D721Med (cell line): ENCODE measurements at regions not wholly inside any gene's neighbourhood (a gene's known extent, or its start where the extent isn't known, plus 50 kb on each side); places are given as distances from the start of the nearest gene placed in this dataset.

Experiments
- DNase-seq: peaks from one replicate; pipeline ENCODE4 v3.0.0; 2011; ENCODE audit warnings: low spot score; ENCODE audit not compliant: insufficient read length
- FAIRE-seq: peaks from 2 replicates; lab custom pipeline; 2011; peaks lifted over from hg19 to GRCh38; lab: Jason Lieb, UNC
- TF ChIP-seq, protein P1 (sequence below): IDR thresholded peaks from 2 replicates; pipeline ENCODE4 v1.5.1; 2012; ENCODE audit warnings: mild to moderate bottlenecking, control low read depth; ENCODE audit not compliant: insufficient read depth; ENCODE audit errors: missing control alignments

DNA sequence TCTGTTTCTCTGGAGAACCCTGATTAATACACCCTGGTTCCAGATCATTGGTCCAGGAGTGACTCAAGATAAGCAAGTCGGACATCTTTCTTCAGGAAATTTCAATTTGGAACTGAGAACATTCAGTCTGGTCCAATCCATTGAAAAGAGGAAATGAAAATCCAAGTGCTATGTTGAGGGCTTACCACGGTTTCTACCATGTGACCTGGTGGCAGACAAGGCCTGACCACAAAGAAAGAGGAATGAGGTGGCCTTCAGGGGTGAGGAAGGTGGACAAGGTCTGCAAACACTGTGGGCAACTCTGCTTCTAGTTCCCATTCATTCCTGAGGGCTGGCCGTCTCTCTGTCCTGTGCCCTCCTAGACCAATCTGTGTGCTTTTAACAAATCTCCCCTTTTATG, 149.2 kb upstream of the GHITM start:
- DNase-seq (no peak), FAIRE-seq (no peak)
- TF ChIP-seq, protein P1, sequence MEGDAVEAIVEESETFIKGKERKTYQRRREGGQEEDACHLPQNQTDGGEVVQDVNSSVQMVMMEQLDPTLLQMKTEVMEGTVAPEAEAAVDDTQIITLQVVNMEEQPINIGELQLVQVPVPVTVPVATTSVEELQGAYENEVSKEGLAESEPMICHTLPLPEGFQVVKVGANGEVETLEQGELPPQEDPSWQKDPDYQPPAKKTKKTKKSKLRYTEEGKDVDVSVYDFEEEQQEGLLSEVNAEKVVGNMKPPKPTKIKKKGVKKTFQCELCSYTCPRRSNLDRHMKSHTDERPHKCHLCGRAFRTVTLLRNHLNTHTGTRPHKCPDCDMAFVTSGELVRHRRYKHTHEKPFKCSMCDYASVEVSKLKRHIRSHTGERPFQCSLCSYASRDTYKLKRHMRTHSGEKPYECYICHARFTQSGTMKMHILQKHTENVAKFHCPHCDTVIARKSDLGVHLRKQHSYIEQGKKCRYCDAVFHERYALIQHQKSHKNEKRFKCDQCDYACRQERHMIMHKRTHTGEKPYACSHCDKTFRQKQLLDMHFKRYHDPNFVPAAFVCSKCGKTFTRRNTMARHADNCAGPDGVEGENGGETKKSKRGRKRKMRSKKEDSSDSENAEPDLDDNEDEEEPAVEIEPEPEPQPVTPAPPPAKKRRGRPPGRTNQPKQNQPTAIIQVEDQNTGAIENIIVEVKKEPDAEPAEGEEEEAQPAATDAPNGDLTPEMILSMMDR, result no peak

DNA sequence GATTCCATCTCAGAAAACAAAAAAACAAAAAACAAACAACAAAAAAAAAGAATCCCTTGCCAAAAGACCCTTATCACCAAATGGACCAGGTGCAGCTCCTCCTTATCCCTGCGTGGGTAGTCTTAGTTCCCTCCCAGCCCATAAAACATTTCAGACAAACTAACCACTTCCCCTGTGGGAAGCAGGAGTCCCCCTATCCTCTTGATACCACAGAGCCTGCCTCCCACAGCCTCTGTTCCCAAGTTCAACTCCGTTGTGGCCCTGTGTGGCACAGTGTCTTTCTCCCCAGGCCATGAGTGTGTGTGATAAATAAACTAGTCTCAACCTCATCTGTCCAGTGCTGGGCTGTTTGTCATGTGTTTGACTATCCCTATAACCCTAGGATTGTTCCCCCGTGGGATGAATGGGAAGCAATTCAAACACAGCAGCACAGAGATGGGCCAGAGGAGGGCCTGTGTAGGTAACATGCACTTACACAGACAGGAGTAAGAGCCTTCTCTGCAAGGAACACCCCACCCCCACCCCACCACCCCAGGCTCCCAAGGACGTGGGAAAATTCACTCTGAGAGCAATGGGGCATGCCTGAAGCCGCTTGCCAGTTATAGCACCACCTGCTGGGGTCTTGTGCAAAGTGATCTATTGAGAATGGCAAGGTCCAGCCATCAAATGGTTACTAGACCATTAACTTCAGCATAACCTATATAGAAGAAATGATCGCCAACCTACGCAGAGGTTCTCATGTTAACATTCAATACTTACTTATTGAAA, 147.1 kb upstream of the GHITM start:
- DNase-seq (no peak), FAIRE-seq (no peak)
- TF ChIP-seq, protein P1, result peak; percentile 48

DNA sequence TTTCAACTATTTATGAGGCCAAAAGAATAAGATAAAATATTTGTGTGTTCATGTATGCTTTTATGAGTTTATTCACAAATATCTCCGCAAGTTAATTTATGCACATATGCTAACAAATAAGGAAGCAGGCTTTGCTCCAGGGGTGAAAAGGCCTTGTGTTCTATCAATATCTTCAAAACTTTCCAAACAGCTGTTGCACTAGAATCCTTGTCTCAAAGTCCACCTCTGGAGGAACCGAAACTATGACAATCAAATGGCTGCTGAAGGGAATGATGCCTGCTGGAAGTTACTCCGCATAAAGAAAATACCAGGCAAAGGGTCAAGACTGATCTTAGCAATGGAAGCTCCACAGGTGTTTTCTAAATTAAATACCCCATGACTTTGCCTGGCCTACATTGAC, 145.0 kb upstream of the GHITM start:
- no peak for DNase-seq
- no peak for FAIRE-seq
- TF ChIP-seq, protein P1, result no peak

DNA sequence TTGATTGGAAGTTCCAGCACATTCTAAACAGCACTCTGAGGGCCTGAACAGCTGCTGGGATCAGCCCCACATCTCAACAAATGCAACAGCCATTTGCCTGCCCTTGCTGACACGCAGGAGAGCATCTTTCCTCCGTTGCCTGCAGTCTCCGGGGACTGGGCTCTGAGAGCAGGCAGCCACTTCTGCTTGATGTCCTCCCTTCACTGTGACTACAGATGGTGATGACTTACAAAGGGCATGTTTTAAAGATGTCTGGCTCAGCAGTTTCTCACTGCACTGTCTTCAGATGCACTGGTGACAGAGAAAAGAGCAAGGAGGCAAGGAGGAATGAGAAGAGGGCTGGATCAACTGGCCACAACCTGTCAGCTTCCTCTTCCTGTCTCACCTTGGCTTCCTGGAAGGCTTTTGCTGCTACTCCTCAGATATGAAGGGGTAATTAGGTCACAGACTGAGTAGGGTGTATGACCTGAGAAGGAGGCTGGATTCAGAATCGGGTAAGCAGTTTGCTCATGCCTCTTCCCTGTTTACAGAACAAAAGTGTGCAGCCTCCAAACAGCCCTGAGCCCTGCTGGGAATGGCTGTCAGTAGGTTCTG, 143.5 kb upstream of the GHITM start:
- DNase-seq (no peak), FAIRE-seq (no peak)
- TF ChIP-seq, protein P1, result no peak

DNA sequence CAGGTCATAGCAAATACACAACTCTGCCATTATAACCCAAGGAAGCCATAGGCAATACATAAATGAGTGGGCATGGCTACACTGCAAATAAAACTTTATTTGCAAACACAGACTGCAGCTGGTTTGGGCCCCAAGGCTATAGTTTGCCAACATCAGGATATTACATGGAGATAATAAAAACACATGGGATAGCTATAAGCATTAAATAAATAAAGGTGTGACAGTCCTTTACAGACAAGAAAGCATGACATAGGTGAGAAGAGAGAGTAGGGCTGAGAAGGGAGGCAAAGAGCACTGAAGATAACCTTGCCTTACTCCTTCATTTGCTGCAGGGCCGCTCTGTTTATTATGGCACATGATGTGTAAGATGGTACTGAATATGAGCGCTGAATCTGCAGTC, 135.1 kb upstream of the GHITM start:
- FAIRE-seq, result no peak

DNA sequence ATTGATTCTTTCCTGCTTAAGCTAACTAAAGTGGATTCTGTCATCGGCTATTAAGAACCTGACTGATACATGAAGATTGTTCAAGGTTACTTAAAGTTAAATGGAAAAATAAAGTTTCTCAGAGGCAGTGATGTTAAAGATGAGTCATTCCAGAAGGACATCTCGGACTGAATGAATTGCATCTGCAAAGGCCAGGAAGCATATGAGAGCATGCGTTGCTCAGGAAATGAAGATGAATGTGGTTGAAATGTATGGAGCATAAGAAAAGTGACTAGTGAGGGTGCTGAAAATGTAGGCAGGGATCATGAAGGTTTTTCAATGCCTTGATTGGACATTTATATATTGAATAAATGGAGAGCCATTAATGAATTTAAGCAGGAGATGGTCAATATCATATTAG, 133.9 kb upstream of the GHITM start:
- FAIRE-seq, result no peak
- no peak for DNase-seq
- TF ChIP-seq, protein P1, result no peak

More for the DNA sequence above, 135.1 kb upstream of the GHITM start:
- DNase-seq, result no peak
- TF ChIP-seq, protein P1, result no peak

DNA sequence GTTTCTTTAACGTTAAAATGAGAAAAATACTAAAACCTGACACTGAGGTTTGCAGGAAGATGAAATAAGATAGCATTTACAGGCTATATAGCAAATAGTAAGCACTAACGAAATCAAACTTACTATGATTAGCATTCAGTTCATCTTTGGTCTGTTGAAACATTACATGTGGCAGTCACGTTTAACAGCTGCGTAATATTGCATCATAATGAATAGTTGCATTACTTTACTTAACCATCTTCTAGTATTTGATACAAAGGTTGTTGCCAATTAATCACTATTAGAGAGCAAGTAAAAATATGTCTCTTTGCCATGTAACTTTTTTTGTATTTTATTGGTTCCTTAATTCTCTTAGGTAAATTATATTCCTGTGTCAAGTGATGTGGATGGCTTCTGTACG, 131.8 kb upstream of the GHITM start:
- FAIRE-seq, result no peak

More for the DNA sequence above, 131.8 kb upstream of the GHITM start:
- no peak for DNase-seq
- TF ChIP-seq, protein P1, result no peak
